GM19023 (cell line): ENCODE measurements at regions not wholly inside any gene's neighbourhood (a gene's known extent, or its start where the extent isn't known, plus 50 kb on each side); places are given as distances from the start of the nearest gene placed in this dataset.
"Not testable (repeated sequence)": the region's sequence is repeated elsewhere in the genome, so short reads cannot be mapped to it uniquely, and the experiment has no call there.

Experiments
- ATAC-seq: cut with Tn5 transposase; IDR thresholded peaks from one replicate; pipeline ENCODE4 v1.9.1; 2021; ENCODE audit warnings: mild to moderate bottlenecking, moderate library complexity; ENCODE audit not compliant: unreplicated experiment

DNA sequence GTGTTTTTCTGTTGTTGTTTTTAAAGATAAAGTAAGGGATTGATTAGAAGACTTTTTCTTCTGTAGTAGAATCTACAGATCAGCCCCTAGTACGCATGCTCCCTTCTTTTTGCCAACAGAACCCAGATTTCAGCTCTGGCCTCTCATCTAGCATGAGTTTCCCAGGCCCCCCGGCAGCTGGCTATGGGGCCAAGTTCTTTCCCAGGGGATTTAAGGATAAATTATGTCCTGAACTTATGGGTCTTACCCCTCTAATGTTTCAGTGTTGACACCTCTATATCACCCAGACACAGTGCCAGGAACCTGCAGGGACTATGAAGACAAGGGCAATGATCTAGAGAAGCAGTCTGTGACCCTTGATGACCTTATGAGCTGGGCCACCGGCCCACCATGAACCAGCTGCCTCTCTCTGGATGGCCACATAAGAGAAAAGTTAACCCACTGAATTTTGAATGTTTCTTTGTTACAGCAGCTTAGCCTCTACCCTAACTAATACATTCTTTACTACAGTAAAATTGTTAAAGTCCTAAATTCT is 150.5 kb downstream of the UNC5CL start:
- ATAC-seq = no peak

DNA sequence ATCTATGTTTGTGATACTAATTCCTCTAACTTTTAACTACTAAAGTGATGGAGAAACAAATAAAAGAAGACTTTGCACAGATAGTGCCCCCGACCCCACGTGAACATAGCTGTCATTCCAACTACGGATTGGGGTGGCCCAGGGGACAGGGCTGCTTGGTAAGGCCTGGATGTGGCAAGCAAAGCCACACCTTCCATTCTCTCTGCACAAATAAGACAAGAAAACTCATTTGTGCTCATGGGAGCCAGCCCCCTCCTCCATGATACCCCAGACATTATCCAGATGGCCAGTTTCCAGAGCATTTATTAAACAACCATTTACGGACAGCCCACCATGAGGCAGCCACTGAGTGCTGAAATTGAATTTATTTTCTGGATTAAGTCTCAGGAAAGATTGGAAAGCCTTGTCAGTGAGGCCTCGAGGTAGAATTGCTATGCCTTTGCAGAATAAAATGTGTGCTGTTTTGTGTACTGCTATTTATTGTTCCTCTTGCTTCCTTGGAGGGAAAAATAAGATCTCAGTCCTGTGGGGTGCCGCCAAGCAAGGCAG is 151.2 kb downstream of the UNC5CL start:
- no peak for ATAC-seq

DNA sequence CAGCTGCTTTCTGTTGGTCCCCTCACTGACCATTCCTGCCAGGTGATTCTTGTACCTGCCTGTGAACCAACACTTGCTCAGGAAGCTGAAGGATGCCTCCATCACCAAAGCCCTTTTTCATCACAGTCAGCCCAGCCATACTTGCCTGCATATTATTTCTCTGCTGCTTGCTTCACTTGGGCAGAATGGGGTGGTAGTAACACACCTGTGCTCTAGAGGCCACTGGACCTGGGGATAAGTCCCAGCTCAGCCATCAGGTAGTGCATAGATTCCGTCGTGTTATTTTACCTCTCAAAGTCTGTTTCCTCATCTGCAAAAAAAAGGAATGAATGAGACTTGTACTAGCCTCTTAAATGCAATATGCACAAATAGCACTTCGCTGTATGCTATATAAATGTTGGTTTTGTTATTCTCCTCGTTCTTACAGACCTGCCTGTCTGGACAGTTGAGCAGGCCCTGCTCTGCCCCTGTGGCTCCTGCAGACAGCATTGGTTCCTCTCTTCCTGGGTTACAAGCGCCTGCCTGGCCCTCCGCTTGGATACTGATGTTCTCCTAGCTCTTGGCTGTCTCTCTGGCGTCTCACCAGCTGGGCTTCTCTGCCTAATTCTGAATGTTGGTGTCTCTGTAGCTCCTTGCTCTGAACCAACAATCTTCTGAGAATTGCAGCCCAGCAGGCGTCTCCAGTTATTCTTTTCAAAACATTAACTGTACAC is 151.8 kb downstream of the UNC5CL start:
- ATAC-seq = no peak

DNA sequence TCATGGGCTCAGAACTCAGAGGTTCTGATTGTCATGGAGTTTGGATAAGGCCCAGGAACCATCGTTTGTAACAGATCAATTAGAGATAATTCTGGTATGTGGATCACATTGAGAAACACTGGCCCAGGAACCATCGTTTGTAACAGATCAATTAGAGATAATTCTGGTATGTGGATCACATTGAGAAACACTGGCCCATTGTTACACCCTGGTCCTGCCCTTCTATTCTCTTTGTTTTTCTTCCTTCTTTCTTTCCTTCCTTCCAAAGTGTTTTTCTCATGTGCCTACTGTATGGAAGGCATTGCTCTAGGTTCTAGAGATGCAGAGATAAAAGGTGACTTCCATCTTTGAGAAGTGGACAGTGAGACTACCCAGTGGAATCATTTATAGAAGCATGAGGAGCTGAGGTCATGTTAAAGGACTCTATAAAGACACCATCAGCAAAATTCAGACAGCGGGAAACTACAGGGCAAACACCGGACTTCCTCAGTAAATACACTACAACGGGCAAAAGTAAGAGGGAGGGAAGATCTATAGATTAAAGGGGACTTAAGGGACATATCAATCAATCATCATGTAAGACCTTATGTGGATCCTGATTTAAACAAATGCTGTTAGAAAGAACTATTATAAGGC is 153.8 kb downstream of the UNC5CL start:
- ATAC-seq = no peak

DNA sequence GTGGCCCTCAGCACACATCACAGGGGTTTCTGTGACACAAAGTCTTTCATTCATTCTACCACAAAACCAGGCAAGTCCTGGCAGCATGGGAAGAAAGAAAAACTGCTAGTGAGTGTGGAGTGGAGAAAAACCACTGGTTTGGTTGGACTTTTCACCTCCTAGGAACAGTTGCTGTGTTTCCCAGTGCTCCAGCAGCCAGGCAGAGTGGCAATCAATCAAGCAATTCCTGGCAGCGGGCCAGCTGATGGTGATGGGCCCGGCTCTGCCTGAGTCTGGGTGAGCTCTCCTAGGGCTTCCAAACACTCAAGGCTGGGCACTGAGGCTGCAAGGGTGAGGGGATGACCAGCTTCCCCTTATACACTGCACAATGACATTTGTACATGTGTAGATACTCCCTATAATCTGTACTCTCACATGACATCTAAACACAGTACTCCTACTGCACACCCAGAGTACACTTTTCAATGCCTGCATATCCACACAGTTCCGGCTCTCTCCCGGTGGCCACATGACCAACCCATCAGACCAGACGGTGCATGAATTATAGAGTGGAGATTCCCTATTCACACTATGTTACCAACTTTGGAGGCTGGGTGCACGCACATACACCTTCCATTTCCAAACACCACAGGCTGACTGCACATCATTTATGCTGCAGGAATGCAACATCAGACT is 156.6 kb downstream of the UNC5CL start:
- ATAC-seq = no peak

DNA sequence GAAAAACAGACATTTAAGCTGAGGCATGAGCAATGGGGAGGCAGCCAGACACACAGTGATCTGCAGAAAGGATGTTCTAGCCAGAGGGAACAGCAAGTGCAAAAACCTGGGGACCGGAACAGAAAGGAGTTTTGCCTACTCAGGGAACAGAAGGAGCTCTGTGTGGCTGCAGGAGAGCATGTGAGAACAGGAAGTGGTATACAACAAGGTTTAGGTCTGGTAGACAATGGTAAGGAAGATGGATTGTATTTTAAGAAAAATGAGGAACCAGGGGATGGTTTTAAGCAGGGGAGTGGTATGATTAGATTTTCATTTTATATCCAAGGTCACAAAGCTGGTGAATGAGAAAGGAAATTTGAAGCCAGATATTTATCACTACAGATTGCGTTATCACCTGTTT is 157.5 kb downstream of the UNC5CL start:
- ATAC-seq = no peak

DNA sequence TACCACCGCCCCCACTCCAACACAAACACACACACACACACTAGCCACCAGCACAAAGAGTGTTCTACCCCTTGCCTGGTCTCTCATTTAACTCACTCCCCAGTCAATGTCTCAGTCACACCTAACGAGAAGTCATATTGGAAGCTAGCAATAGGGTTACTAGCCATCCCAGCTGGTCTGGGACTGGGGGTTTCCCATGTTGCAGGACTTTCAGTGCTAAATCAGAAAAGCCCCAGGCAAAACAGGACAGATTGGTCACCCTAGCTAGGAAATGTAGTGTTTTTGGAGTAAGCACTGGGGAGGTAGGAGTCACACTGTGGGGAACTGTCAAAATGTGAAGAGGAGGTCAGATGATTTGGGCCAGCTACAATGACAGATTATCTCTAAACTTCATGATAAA is 158.1 kb downstream of the UNC5CL start:
- ATAC-seq = no peak

DNA sequence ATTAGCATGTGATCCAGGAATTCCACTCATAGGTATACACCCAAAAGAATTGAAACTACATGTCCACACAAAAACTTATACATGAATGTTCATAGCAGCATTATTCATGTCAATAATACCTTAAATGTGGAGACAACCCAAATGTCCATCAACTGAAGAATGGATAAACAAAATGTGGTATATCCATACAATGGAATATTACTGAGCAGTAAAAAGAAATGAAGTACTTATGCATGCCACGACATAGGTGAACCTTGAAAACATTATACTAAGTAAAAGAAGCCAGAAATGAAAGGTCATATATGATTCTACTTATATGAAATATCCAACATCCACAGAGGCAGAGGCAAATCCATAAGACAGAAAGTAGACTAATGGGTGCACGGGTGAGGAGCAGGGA is 159.9 kb downstream of the UNC5CL start:
- no peak for ATAC-seq

DNA sequence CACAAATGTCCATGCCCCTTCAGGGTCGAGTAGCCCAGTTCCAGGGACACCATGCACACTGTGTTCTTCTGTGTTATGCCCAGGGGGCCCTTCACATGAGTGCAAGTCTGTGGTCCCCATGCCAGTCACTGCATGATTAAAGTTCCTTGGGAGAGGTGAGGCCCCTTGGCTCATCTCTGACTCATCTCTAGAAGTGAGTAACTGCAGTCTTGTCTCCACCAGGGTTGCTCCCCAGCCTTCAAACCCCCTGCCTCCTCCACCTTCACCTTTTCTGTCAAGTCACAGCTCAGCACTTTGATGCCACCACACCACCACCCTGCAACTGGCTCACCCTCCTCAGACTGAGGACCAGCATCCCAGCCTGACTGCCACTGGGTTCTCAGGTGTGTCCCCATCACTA is 161.7 kb downstream of the UNC5CL start:
- ATAC-seq = no peak

DNA sequence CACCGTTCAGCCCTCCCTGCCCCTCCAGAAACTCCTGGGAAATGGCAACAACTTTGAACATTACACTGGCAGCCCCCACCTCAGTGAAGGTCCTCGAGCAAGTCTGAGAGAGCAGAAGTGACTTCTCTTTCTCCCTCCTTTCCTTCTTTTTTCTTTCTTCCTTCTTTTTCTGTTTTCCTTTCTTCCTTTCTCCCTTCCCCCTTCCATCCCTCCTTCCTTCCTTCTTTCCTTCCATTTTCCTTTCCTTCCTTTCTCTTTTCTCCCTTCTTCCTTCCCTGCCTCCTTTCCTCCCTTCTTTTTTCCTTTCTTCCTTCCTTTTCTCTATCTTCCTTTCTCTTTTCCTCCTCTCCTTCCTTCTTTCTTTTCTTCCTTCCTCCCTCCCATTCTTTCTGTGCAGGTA is 162.7 kb downstream of the UNC5CL start:
- ATAC-seq = no peak

DNA sequence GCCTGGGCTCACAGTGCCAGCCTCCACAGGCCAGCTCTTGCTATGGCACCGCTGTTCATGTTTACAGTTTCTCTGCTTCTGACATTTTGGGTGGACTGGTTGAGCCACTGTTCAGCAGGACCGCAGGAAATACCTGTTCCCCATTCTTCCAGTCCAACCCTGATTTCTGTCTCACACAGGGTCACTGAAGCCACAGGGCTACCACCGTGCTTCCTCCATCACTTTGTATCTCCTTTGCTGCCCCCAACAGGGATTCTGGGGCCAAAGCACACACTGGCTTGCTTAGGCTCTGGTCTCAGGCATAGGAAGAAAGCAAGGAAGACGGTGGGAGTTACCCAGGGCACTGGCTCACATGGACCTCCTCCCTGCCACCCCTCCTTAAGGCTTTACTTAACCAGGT is 164.5 kb downstream of the UNC5CL start:
- ATAC-seq = no peak

DNA sequence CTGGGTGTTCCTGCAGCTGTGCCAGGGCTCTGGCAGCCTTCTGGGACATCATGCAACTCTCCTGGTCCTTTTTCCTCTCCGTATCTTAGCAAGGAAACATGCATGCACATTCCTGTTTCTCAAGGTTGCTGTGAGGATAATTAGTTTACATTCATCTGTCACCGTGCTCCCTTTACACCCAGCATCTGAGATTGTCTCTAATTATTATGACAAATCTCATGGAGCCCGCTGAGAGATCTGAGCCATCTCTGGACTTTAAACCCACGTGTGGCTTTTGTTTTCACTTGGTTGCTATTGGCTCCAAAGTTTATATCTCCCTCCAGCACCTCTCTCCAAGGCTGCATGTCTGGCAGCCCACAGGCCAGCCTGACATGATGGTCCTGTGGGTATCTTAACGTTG is 167.6 kb downstream of the UNC5CL start:
- no peak for ATAC-seq

DNA sequence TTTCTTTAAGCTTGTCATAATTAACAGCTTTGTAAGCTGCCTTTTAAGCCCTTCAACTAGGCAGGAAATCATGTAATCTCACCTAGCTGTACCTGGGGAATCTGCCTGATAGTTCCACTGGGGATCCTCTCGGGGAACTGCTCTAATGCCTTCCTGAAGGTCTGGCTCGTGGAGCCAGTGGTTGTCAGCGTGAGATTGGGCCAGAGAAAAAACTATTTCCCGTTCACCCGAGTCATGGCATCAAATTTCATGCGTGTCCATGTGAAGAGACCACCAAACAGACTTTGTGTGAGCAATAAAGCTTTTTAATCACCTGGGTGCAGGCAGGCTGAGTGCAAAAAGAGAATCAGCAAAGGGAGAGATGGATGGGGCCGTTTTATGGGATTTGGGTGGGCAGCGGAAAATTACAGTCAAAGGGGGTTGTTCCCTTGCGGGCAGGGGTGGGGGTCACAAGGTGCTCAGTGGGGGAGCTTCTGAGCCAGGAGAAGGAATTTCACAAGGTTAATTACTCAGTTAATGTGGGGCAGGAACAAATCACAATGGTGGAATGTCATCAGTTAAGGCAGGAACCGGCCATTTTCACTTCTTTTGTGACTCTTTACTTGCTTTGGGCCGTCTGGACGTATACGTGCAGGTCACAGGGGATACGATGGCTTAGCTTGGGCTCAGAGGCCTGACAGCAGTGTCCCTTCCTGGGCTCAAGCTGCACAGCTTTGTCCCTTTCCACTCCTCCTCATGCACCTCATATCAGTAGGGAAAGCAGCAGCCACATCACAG is 170.7 kb downstream of the UNC5CL start:
- not testable (repeated sequence) for ATAC-seq

DNA sequence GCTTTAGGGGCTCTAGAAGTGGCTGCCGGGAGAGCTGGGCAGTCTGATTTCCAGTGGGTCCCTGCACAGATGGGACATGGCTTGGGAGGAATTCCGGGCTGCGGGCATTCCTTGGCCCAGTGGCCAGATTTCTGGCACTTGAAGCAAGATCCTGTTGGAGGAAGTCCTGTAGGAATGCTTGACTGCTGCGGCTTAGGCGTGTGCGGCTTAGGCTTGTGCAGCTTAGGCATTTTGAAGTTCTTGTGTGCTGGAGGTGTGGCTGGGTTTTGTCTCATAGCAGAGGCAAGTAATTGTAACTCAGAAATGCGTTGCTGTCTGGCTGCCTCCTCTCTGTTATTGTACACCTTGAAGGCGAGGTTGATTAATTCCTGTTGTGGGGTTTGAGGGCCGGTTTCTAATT is 171.5 kb downstream of the UNC5CL start:
- not testable (repeated sequence) for ATAC-seq

DNA sequence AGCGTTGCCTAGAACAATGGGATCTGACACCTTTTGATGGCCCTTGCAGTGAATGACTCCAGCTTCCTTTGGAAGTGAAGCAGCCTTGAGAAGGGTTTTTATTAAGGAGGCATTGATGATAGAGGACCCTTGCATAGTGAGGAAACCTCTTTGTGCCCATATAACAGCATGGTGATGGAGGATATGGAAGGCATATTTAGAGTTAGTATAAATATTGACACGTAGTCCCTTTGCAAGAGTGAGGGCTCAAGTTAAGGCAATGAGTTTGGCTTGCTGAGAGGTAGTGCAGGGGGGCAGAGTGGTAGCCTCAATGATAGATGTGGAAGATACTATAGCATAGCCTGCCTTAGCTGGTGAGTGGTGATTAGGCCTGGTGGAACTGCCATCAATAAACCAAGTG is 173.8 kb downstream of the UNC5CL start:
- not testable (repeated sequence) for ATAC-seq

DNA sequence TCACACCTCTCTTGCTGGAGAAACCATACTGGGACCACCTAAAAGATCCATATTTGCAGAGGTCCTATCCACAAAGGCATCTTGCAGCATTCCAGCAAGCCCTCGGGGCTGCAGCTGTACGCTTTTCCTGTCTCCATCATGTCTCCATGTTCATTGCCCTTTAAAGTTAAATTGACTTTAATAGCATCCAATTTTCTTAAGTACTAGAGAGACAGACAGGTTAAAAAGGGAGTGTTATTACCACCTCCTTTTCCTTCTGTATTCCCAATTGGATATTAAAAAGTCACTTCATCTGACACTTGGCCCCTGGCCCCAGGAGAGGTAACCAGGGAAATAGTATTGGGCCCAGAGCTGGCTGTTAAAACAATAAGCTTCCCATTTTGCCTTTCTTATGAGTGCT is 178.6 kb downstream of the UNC5CL start:
- ATAC-seq = no peak

DNA sequence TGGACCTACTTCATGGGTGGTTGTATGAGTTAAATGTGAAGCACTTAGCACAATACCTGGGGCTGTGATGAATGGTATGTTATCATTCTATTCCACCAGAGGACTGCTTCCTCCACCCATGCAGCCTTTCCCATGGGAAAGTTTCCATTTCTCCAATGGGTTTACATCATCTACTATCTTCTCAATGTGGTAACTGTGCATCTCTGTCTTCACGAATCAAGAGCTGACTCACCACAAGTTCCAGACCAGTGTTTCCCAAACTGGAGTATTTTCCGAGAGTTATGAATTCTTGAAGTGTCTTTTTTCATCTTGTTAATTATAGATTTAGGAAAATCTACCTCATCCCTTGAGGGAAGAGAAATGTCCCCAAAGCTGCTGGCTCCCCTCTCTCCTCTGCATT is 182.8 kb downstream of the UNC5CL start:
- ATAC-seq = no peak

DNA sequence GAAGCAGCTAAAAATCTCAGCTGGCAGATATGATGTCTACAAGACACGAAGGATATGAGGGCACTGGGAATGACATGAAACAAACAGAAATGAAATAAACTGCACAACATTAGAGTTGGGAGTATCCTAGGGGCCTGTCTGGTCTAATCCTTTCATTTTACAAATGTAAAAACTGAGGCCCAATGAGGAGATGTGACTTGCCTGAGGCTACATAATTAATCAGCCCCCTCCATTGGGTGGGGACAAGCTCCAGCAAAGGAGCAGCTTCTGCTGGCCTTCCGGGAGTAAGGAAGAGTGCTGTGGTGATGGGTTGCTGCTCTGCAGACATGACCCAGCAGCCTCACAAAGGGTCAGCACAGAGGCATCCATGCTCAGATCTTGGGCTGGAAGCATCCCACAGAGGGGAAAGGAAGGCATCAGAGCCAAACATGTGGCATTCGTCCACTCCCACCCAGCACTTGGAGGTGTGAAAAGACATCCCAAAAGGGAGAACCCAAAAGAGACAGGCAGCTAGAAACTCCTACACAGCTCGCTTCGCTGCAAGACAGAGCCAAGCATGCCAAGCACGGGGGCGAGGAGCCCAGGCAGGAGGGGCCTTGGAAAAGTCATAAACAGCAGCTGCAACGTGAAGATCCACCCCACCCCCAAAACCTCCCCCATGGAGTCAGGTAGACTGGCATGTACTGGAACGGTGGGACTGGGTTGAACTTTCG is 183.7 kb downstream of the UNC5CL start:
- no peak for ATAC-seq

DNA sequence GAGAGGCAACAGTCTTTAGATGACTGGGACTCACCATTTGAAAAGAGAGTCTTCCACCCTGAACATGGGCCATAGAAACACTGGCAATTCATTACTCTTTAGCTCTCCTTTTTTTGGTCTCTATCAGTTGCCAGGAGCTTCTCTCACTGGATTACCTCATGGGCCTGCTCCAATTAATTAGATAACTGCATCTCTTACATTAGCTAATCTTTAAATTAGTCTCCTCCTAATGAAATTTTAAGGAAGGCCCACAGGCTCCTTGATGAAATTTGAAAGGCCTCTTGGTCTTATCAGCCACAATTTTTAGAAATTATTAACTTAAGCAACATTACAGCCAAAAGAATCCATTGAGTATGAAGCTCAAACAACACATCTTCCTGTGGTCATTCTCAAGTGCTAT is 184.4 kb downstream of the UNC5CL start:
- no peak for ATAC-seq

DNA sequence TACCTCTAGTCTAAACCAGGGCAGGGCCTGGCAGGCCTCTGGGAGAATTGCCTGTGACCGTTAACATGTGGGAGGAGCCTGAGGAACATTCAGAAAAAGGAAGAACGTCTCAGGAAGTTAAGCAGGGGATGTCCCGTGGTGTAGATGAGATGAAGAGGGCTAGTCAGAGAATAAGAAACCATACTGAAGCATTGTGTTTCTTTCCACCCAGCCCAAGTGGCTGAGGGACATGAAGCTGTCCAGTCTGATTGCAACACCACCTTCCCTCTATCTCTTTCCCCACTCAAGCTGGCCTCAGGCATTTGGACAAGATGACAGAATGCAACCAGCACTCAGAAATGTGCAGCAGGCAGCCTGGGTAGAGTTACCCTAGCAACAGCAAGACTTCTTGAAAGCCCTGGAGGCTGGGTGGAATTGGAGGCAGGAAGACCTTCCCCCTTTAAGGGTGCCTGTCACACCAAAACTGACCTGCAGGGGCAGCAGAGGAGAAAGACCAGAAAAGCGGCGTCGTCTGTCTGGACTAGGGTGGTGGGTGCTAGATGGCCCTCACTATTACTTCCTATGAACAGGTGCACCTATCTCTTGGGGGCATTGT is 186.1 kb downstream of the UNC5CL start:
- no peak for ATAC-seq
